K562 (cell line): ENCODE measurements at regions not wholly inside any gene's neighbourhood (a gene's known extent, or its start where the extent isn't known, plus 50 kb on each side); places are given as distances from the start of the nearest gene placed in this dataset.

ENCODE experiments used
- BHLHE40 ChIP-seq: IDR thresholded peaks from 2 replicates; pipeline ENCODE4 v1.6.1; 2011; ENCODE audit warnings: low read length, improper control_type of control experiment
- EP300 ChIP-seq: IDR thresholded peaks from 2 replicates; pipeline ENCODE4 v1.6.1; 2012; ENCODE audit warnings: low read length, improper control_type of control experiment
- JUN ChIP-seq, 2 experiments: sonication (generic) in 1 of 2; formaldehyde crosslinking in 1 of 2; IDR thresholded peaks; 2 replicates each; pipeline versions ENCODE4 v1.6.1 to v1.8.0; 2012 to 2022; ENCODE audit warnings: borderline replicate concordance in 2 of 2, mild to moderate bottlenecking in 2 of 2, improper control_type of control experiment in 1 of 2, low read depth in 1 of 2, low read length in 1 of 2, missing genetic modification reagents in 1 of 2
- SETDB1 ChIP-seq: IDR thresholded peaks from one replicate; pipeline ENCODE4 v1.6.1; 2012; ENCODE audit warnings: low read length, control low read depth, inconsistent platforms
- SPI1 ChIP-seq: IDR thresholded peaks from 2 replicates; pipeline ENCODE4 v1.6.1; 2011; ENCODE audit warnings: low read depth, low read length, control low read depth, borderline replicate concordance
- ZKSCAN1 ChIP-seq: fragments of 150-350 bp; IDR thresholded peaks from 2 replicates; pipeline ENCODE4 v1.6.1; 2016; ENCODE audit warnings: low read depth, low read length
- ZNF354B ChIP-seq: fragments of 250-450 bp; sonication (Bioruptor Pico); IDR thresholded peaks from 2 replicates; pipeline ENCODE4 v1.4.0; 2020
- TF ChIP-seq, protein P1 (sequence below): fragments of 250-450 bp; sonication (Bioruptor Pico); IDR thresholded peaks from 2 replicates; pipeline ENCODE4 v1.8.0; 2021; ENCODE audit warnings: borderline replicate concordance, mild to moderate bottlenecking, moderate library complexity; ENCODE audit not compliant: poor library complexity, severe bottlenecking
- TF ChIP-seq, protein P2 (sequence below), 3 experiments: IDR thresholded peaks in 2 of 3; conservative IDR thresholded peaks in 1 of 3; 2 replicates each; pipeline ENCODE4 v1.5.1; 2011 to 2012; ENCODE audit warnings: low read length in 3 of 3, mild to moderate bottlenecking in 3 of 3, control low read depth in 2 of 3, improper control_type of control experiment in 1 of 3, inconsistent platforms in 1 of 3, low read depth in 1 of 3, mixed read lengths in 1 of 3, moderate library complexity in 1 of 3; ENCODE audit not compliant: insufficient read depth in 2 of 3

DNA sequence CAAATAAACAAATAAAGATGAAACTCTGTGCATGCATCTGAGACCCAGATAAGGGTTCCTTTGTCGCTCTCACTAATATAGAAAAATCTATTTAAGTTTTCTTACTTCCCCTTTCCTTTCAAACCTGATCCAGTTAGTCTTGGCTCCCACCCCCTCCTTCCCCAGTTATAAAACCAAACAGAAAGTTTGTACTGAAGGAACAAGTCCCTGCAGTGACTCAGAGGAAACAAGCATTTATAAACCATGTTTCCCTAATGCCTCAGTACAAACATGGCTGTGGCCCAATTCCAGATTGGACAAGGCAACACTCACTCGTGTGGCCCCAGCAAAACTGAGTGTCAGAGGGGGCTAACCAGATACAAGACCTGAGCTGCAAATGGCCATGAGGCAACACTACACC lies 65.5 kb upstream of the ARHGAP20 start:
- TF ChIP-seq EP300, result no peak
- no peak for TF ChIP-seq JUN (IDR thresholded peaks at IDR 0.05; ENCODE audit: borderline replicate concordance, low read depth, low read length)
- TF ChIP-seq JUN (CRISPR knock-in tag; IDR thresholded peaks at IDR 0.05; ENCODE audit: borderline replicate concordance), result no peak
- TF ChIP-seq, protein P1, sequence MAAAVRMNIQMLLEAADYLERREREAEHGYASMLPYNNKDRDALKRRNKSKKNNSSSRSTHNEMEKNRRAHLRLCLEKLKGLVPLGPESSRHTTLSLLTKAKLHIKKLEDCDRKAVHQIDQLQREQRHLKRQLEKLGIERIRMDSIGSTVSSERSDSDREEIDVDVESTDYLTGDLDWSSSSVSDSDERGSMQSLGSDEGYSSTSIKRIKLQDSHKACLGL (CRISPR knock-in tag), result no peak
- TF ChIP-seq SPI1, result no peak
- TF ChIP-seq, protein P2, sequence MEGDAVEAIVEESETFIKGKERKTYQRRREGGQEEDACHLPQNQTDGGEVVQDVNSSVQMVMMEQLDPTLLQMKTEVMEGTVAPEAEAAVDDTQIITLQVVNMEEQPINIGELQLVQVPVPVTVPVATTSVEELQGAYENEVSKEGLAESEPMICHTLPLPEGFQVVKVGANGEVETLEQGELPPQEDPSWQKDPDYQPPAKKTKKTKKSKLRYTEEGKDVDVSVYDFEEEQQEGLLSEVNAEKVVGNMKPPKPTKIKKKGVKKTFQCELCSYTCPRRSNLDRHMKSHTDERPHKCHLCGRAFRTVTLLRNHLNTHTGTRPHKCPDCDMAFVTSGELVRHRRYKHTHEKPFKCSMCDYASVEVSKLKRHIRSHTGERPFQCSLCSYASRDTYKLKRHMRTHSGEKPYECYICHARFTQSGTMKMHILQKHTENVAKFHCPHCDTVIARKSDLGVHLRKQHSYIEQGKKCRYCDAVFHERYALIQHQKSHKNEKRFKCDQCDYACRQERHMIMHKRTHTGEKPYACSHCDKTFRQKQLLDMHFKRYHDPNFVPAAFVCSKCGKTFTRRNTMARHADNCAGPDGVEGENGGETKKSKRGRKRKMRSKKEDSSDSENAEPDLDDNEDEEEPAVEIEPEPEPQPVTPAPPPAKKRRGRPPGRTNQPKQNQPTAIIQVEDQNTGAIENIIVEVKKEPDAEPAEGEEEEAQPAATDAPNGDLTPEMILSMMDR (IDR thresholded peaks at IDR 0.05 in 2 of 3, conservative IDR thresholded peaks at IDR 0.05 in 1 of 3; ENCODE audit: insufficient read depth in 2 of 3, low read depth in 1 of 3, low read length in 3 of 3), result no peak
- TF ChIP-seq SETDB1, result no peak
- TF ChIP-seq ZNF354B, result no peak
- TF ChIP-seq BHLHE40, result no peak
- no peak for TF ChIP-seq ZKSCAN1
